ENCODE measurements at regions not wholly inside any gene's neighbourhood (a gene's known extent, or its start where the extent isn't known, plus 50 kb on each side); places are given as distances from the start of the nearest gene placed in this dataset.

DNA sequence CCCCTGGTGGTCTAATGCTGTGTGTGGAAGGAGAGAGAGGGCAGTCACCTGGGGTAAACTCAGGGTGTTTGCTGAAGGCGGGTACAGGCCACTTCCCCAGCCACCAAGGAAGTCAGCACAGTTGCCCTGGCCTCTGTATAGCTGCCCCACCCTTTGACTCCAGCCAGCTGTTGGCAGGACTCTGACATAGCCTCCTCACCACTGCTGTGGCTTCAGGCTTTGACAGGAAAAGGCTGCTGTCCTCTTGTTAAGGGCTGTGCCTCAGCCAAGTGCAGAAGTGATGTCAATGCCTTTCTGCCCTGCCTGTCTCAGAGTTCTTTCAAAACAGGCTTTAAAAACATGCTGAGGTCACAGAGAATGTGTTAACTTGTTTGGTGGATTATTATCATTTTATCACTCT, 487.2 kb upstream of the KLF4 start:
- peak; percentile 85 for ATAC-seq
- intact Hi-C loops (cut with DNase I): no loop called here

DNA sequence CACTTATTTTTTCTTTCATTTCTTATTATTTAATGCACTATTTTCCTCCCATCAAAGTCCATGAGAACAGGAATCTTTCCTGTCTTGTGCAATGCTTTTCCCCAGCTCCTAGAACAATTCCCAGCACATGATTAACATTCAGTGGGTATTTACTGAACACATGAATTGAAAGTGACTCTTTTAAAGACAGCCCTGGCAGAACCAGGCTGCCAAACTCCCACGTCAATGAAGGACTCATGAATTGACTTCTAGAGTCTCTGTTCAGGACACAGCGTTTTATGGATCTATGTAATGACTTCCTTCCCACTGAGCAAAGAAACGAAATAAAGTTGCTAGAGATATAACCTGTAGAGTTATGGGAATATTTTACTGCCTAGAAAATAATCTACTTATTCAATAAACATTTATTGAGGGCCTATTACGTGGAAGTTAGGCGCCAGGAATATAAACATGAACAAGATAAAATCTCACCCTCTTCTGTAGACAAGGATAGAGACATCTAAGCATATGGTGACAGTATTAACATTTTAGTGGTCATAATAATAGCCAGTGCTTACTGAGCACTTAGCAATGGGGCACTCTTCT, 485.9 kb upstream of the KLF4 start:
- DNase-seq (ENCODE audit: low spot score) (no peak), ATAC-seq (no peak)
- intact Hi-C loops (cut with DNase I): no loop called here

More for the DNA sequence above, 487.2 kb upstream of the KLF4 start:
- no peak for DNase-seq (ENCODE audit: low spot score)

DNA sequence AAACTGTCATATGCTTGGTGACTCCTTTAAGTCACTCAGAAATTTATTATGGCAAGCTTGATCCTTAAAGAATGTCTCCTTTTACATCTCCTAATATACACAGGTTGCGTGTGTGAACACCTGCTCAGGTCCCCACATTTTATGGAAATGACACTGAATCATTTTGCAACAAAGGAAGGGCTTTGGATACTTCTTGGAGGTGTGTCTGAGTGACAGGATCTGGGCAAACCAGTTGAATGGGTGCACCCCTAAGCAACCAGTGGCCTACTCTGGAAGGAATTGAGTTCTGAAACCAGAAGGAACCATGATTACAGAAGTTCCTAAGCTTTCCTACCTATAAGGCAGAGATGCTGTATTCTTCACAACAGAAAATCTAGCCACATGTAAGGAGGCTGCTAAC, 483.9 kb upstream of the KLF4 start:
- intact Hi-C loops (cut with DNase I): no loop called here
- DNase-seq (ENCODE audit: low spot score): no peak
- no peak for ATAC-seq

DNA sequence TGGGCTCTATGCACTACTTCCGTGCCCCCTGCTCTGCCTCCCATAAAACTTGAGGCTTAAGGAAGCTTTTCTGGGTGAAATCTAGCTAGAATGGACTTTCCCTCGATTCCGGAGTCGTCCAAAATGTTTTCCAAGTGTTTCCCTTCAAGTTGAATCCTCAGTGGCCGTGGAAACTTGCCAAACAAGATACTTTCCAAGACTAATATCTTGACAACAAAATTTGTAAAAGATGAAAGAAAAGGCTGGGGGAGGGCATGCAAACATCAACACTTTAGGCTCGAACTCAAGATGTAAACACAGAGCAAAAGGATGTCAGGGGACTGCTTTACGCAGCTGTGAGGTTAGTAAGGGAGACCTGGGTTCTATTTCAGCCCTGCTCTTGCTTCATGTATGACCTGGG, 482.8 kb upstream of the KLF4 start:
- intact Hi-C loops (cut with DNase I): no loop called here
- no peak for DNase-seq (ENCODE audit: low spot score)
- peak; percentile 63 for ATAC-seq

DNA sequence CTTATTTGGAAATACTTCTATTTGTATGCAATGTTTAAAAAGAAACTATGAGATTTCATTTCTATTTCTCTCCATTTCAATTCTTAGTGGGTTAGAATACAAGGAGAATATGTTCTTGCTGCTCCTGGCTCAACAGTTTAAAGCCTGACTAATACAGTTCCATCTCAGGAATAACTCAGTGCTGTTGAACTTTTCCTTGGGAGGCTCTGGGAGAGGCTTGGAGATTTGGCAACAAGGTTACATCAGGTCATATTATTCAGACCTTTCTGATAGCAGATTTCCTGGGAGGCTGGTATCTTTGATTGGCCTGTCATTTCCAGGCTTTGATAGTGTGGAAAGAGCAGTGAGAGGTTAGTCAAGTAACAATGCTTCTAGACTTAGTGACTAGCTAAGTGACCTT, 481.7 kb upstream of the KLF4 start:
- intact Hi-C loops (cut with DNase I): no loop called here
- DNase-seq (ENCODE audit: low spot score) (no peak), ATAC-seq (peak; percentile 65)

DNA sequence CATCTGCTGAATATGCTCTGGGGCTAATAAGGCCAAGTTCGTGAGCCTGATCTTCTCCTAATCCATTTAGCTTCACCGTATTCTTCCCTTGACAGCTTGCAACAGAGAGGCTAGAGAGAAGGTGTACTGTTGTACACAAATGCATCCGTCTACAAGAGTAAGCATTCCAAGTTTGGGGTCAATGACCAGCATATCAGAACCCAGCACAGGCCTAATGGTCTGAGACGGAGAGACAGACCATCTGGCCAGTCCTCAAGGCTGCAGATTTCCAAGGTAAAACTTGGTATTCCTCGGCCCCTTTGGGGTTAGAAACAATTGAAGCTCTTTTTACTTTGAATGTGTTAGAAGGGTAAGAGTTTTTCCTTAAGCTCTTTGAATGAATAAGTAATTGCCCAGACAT, 481.2 kb upstream of the KLF4 start:
- intact Hi-C loops (cut with DNase I): no loop called here
- no peak for ATAC-seq
- DNase-seq (ENCODE audit: low spot score): no peak

DNA sequence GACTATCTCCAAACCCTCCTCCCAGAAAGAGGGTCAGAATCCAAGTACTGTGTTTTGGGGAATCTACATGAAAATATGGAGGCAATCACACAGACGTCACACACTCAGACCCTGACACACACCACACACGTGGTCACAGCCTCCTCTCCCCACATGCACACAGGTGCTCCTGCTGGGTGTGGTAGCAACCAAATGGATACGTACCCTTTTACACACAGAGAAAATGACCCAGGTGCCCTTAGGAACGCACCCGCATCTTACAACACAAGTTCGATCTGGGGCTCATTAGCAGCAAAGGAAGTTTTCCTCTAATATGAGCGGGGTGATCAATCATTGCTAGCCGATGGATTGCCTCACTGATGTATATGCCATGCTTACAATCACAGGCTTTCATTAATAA, 480.2 kb upstream of the KLF4 start:
- intact Hi-C loops (cut with DNase I): no loop called here
- DNase-seq (ENCODE audit: low spot score): no peak
- no peak for ATAC-seq

DNA sequence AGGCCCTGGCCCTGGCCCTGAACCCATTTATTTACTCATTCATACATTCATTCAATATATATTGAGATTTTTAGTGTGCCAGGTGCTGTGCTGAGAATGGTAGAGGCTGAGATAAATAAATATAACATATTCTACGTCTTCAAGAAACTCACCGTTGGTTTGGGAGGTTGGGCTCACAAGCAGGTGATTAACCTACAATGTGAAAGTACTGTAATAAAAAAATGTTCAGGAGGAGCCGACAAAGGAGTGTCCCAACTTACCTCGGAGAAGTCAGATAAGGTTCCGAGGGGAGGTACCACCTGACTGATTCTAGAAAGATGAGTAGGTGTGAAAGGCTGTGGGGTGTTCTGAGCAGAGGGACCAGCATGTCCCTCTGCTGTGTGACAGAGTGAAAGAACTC, 479.6 kb upstream of the KLF4 start:
- intact Hi-C loops (cut with DNase I): no loop called here
- ATAC-seq (no peak), DNase-seq (ENCODE audit: low spot score) (no peak)

DNA sequence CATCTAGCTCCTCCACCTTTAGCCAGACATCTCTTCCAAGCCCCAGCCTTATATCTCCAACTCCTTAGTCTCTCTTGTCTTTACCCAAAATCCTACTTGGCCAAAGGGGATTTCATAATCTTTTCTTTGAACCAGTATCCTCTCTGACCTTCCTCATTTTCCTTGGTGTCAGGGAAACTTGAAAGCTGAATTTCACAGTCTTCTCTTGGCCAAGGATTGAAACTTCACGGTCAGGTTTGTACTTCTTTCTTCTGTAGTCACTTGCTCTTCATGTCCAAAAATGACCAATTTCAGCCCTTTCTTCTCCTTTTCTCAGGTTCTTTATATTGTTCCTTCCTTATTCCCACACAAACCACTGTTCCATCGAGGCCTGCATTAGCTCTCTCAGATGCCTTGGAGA, 473.7 kb upstream of the KLF4 start:
- intact Hi-C loops (cut with DNase I): no loop called here
- no peak for DNase-seq (ENCODE audit: low spot score)
- ATAC-seq: no peak

DNA sequence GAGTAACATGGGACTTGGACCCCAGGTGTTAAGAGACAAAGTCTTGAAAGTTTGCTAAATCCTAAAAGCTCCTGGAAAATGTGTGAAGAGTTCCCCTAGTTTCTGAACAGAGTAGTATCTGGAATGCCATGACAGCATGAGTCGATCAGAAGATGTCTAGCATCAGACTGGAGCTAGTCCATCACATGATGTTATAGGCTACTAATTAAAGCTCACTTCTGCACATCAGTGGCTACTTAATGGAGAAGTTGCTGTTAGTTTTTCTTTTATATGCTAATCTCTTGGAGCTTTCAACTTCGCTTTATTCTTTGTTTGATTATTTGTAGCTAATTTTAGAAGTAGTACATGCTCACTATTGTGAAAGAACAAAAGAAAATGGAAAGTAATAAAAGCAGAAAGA, 471.3 kb upstream of the KLF4 start:
- intact Hi-C loops (cut with DNase I): no loop called here
- ATAC-seq: no peak
- DNase-seq (ENCODE audit: low spot score): no peak

DNA sequence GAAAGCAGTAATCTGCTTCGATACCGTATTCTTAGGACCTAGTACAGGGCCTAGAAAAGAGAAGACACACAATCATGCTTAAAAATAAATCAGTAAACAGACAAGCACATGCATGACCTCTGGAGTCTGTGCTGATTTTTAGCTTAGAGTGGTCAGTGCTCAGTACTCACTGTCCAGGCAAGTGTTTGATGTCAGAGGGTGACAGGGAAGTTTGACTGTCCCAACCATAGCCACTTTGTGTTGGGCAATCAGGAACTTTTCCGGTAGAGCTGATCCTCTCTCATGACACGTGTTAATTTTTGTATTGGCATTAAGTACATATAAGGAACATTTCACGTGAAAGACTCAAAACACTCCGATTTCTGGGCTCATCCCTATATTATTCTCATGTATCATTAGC, 464.7 kb upstream of the KLF4 start:
- ATAC-seq (peak; percentile 64), DNase-seq (ENCODE audit: low spot score) (no peak)
- intact Hi-C loops (cut with DNase I): no loop called here

DNA sequence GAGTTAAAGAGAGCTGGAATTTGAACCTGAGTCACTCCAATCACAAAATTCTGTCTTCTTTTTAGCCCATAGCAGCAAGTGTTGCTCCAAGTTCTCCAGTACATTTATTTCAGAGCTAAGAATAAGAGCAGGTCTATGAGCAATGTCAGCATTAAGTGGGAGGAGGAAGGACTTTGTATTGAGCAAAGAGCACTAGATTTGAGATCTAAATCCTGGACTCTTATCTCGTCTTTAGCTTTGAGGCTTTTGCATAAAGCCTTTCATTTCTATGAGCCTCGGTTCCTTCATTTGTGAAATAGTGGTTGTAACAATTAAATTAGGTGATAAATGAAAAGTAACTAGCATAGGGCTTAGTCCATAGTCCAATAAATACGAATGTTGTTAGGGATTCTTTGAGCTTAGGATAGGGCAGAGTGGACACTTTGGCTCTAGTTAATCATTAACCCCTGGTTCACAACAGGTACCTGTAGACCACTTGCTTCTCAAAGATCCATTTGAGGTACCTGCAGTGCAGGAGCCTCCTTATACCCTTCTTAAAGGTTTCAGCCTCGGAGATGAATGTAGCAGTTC, 464.1 kb upstream of the KLF4 start:
- ATAC-seq (no peak), DNase-seq (ENCODE audit: low spot score) (no peak)
- intact Hi-C loops (cut with DNase I): no loop called here

DNA sequence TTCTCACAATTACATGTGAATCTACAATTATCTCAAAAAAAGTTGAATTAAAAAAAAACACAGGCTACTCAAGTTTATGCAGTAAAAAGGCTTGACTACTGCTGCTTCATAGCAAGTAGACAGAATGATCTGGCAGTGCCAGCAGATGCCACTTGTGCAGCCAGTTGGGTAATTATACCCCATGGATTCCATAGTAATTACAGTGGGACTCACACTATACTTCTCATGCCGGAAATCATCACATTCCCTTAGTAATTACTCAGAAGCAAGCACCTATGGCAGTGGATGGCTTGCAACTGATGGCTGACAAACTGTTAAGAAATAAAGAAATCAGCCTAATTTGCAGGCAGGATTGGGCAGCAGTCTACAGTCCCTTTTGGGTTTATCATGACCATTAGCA, 463.2 kb upstream of the KLF4 start:
- intact Hi-C loops (cut with DNase I): no loop called here
- no peak for DNase-seq (ENCODE audit: low spot score)
- ATAC-seq: no peak

DNA sequence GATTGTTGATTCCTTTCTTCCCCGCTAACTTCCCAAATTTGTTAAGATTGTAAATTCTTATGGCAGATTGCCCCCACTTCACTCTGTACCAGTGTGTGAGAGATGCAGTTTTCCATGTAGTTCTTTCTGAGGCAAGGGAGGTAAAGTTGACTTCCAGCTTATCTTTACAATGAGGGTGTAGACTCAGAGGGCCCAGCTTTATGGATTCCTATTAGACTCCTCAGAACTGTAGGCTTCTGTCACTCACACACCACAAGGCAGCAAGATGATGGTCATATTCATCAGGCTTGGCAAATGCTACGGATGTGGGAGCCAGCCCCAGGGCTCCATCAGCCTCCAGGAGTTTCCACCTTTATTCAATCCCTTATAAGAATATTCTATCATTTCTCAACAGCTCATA, 461.9 kb upstream of the KLF4 start:
- intact Hi-C loops (cut with DNase I): no loop called here
- DNase-seq (ENCODE audit: low spot score): no peak
- no peak for ATAC-seq

DNA sequence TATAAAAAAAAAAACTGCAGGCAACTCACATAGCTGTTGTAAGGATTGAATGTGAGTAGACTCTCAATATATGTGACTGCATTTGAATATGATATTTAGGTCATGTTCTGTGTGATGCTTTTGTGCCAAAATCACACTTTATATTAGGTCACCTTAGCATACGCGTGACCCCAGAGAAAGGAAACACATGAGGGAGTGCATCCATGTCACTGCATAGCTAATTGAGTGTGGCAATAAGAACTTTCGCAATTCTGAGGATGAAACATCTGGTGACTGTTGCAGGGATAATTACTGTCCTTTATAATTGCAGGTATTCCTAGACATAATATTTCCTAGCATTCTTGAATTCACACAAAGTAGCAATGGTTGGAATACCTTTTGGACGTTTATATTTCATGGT, 459.5 kb upstream of the KLF4 start:
- intact Hi-C loops (cut with DNase I): no loop called here
- no peak for DNase-seq (ENCODE audit: low spot score)
- ATAC-seq: no peak

DNA sequence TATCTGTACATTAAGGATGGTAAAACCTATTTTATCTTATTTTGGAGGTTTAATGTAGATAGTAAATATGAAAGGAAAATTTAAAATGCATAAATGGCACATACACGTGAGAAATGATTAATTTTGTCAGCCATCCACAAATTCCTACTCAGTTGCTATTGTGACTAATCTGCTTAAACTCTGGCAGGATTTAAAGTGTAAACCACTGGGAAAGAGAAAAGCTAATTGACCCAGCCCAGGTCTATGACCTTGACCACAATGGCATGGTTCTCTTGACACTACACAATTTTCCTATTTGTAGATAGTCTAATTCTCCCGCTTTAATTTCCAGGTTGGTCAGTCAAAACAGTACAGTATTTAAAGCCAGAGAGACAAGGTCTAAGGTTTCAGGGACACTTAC, 459.0 kb upstream of the KLF4 start:
- intact Hi-C loops (cut with DNase I): no loop called here
- DNase-seq (ENCODE audit: low spot score) (no peak), ATAC-seq (no peak)

DNA sequence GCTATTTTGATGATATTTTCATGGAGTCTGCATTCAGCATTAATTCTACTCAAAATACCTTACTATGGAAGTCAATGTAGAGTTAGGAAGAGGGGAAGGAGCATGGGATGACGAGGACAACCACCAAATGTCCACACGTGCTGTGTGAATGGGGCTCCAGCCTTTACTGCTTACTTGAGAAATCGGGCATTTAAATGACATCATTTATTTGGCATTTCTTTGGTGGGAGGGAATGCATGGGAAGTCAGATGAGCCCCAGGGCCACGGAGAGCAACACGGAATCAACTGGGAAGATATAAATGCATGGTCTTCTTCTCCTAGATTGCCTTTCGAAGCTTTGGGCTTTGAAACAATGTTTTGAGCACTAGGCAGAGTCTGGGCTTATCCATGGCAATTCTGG, 458.5 kb upstream of the KLF4 start:
- intact Hi-C loops (cut with DNase I): no loop called here
- DNase-seq (ENCODE audit: low spot score) (no peak), ATAC-seq (no peak)

DNA sequence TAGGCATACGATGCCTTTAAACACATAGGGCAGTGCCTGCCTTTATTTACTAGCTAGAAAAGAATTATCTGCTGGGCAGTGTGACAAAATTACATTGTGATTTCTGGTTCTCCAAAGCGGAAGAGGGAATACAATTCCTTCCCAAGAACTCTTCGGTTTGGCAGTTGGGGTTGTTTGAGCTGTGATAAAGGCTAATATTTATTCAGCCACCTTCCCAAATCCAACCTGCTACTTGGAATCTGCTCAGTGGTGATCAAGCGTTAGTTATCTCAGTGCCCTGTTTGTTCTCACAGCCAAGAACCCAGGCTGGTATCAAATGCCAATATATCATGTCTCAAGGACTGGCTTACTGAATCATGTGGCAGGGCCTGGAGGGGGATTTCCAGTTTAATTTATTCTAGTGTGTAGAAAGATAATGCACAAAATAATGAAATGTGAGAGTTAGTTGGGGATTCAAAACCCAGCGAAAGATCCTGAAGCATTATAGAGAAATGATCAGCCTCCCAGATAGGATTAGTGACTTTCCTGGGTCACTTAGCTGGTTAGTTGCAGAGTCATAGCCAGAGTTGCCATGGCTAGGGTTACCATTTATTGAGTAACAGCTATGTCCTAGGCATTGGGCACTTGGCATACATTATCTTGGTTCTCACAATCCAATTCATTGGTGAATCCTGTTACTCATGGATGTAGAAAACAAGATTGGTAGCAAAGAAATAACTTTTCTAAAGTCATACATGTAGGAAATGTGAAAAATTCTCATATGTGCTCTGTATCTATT, 457.0 kb upstream of the KLF4 start:
- intact Hi-C loops (cut with DNase I): no loop called here
- no peak for ATAC-seq
- DNase-seq (ENCODE audit: low spot score): no peak

DNA sequence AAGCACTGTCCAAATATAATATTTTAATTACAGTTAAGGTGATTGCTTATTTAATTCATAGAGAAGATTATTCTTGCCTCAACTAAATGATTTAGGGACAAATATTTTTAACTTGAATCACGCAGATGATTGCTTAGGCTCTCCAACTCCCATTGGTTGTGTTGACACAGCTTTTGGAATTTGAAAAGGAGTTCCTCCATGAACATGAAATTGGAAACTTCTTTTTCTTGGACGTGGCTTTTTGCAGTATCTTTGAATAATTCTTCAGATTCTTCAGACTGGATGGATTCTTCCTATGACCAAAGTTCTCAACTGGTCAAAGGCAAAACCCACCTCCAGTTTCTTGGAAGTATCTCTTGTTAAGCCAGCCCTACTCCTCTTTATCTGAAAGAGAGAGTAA, 456.4 kb upstream of the KLF4 start:
- ATAC-seq (no peak), DNase-seq (ENCODE audit: low spot score) (no peak)
- intact Hi-C loops (cut with DNase I): no loop called here

DNA sequence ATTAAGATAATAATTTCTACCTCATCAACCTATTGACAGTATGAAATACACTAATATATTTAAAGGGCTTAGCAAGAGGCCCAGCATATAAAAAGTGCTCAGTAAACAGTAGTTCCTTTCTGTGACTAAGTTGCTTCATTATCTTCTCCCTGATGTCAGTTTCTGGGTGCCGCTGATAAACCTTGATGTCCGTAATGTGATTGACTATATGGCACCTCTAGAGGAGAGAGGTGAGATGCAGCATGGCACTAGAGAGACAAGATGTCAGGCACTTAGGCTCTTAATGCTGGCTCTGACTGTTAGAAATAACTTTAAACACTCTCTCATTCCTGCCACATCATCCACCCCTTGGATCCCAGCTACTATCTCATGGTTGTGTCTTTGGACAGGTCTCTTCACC, 455.9 kb upstream of the KLF4 start:
- DNase-seq (ENCODE audit: low spot score): no peak
- no peak for ATAC-seq
- intact Hi-C loops (cut with DNase I): no loop called here

DNA sequence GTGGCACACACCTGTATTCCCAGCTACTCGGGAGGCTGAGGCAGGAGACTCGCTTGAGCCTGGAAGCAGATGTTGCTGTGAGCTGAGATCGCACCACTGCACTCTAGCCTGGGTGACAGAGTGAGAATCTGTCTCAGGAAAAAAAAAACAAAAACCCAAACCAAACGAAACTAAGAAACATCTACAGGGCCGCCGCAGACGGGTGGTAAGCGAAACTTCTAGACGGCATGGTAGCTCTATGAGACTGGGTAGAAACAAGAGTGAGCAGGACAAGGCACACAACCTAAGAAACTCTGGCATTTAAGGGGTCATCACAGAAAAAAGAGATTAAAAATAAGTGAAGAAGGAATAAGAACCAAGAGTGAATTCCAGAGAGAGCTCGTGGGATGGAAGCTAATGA, 454.8 kb upstream of the KLF4 start:
- DNase-seq (ENCODE audit: low spot score) (no peak), ATAC-seq (no peak)
- intact Hi-C loops (cut with DNase I): no loop called here
